IMR-90 (cell line): ENCODE measurements at regions not wholly inside any gene's neighbourhood (a gene's known extent, or its start where the extent isn't known, plus 50 kb on each side); places are given as distances from the start of the nearest gene placed in this dataset.

Source experiments
- BHLHE40 ChIP-seq: fragments of 150-350 bp; IDR thresholded peaks from 2 replicates; pipeline ENCODE4 v1.6.1; 2016; ENCODE audit warnings: mild to moderate bottlenecking, low read depth, low read length
- FOS ChIP-seq: fragments of 150-350 bp; IDR thresholded peaks from 2 replicates; pipeline ENCODE4 v1.6.1; 2016; ENCODE audit warnings: low read depth, low read length
- MAFK ChIP-seq: IDR thresholded peaks from 2 replicates; pipeline ENCODE4 v1.6.1; 2012; ENCODE audit warnings: low read depth, low read length, improper control_type of control experiment
- MAZ ChIP-seq: IDR thresholded peaks from 2 replicates; pipeline ENCODE4 v1.6.1; 2012; ENCODE audit warnings: low read depth, mild to moderate bottlenecking, low read length, improper control_type of control experiment, moderate library complexity, borderline replicate concordance
- MXI1 ChIP-seq: IDR thresholded peaks from 2 replicates; pipeline ENCODE4 v1.6.1; 2012; ENCODE audit warnings: low read depth, mild to moderate bottlenecking, low read length, moderate library complexity, borderline replicate concordance
- NFE2L2 ChIP-seq: fragments of 150-350 bp; IDR thresholded peaks from 2 replicates; pipeline ENCODE4 v1.6.1; 2016; ENCODE audit warnings: low read depth, mild to moderate bottlenecking, low read length
- POLR2A ChIP-seq: IDR thresholded peaks from 2 replicates; pipeline ENCODE4 v1.6.1; 2012; ENCODE audit warnings: mild to moderate bottlenecking, low read depth, low read length
- RAD21 ChIP-seq: IDR thresholded peaks from 2 replicates; pipeline ENCODE4 v1.6.1; 2012; ENCODE audit warnings: low read length, improper control_type of control experiment
- RCOR1 ChIP-seq: IDR thresholded peaks from 2 replicates; pipeline ENCODE4 v1.6.1; 2012; ENCODE audit warnings: mild to moderate bottlenecking, low read length, improper control_type of control experiment; ENCODE audit not compliant: insufficient replicate concordance
- SMC3 ChIP-seq: fragments of 150-350 bp; IDR thresholded peaks from 2 replicates; pipeline ENCODE4 v1.6.1; 2016; ENCODE audit warnings: low read depth, mild to moderate bottlenecking, antibody characterized with exemption, low read length, moderate library complexity
- TF ChIP-seq, protein P1 (sequence below): conservative IDR thresholded peaks from 2 replicates; pipeline ENCODE4 v1.5.1; 2012; ENCODE audit warnings: mild to moderate bottlenecking, low read depth, low read length, improper control_type of control experiment
- TF ChIP-seq, protein P2 (sequence below): fragments of 150-350 bp; IDR thresholded peaks from 2 replicates; pipeline ENCODE4 v1.6.1; 2017; ENCODE audit warnings: mild to moderate bottlenecking, antibody characterized with exemption, low read length, low read depth
- TF ChIP-seq, protein P3 (sequence below): fragments of 150-350 bp; IDR thresholded peaks from 2 replicates; pipeline ENCODE4 v1.6.1; 2016; ENCODE audit warnings: low read depth, mild to moderate bottlenecking, low read length, moderate library complexity, borderline replicate concordance

DNA sequence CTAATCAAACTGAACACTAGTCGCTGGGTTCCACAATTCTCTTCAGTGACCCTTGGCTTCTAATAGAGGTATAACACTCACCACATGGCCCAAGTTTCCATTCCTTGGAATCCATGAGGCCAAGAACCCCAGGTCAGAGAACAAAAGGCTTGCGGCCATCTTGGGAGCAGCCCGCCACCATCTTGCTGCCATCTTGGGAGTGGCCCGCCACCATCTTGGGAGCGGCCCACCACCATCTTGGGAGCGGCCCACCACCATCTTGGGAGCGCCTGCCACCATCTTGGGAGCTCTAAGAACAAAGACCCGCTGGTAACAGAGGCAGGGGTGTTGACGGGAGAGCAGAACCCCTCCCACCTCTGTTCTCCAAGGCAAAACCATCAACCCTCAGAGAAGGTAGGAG lies 493.4 kb downstream of the MATN1 start:
- TF ChIP-seq POLR2A (no peak), NFE2L2 (no peak), RAD21 (no peak), BHLHE40 (no peak), SMC3 (no peak), MAZ (no peak), MXI1 (no peak), MAFK (no peak), RCOR1 (no peak), FOS (no peak)
- TF ChIP-seq, protein P1, sequence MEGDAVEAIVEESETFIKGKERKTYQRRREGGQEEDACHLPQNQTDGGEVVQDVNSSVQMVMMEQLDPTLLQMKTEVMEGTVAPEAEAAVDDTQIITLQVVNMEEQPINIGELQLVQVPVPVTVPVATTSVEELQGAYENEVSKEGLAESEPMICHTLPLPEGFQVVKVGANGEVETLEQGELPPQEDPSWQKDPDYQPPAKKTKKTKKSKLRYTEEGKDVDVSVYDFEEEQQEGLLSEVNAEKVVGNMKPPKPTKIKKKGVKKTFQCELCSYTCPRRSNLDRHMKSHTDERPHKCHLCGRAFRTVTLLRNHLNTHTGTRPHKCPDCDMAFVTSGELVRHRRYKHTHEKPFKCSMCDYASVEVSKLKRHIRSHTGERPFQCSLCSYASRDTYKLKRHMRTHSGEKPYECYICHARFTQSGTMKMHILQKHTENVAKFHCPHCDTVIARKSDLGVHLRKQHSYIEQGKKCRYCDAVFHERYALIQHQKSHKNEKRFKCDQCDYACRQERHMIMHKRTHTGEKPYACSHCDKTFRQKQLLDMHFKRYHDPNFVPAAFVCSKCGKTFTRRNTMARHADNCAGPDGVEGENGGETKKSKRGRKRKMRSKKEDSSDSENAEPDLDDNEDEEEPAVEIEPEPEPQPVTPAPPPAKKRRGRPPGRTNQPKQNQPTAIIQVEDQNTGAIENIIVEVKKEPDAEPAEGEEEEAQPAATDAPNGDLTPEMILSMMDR, result no peak
- TF ChIP-seq, protein P2, sequence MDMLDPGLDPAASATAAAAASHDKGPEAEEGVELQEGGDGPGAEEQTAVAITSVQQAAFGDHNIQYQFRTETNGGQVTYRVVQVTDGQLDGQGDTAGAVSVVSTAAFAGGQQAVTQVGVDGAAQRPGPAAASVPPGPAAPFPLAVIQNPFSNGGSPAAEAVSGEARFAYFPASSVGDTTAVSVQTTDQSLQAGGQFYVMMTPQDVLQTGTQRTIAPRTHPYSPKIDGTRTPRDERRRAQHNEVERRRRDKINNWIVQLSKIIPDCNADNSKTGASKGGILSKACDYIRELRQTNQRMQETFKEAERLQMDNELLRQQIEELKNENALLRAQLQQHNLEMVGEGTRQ, result no peak
- TF ChIP-seq, protein P3, sequence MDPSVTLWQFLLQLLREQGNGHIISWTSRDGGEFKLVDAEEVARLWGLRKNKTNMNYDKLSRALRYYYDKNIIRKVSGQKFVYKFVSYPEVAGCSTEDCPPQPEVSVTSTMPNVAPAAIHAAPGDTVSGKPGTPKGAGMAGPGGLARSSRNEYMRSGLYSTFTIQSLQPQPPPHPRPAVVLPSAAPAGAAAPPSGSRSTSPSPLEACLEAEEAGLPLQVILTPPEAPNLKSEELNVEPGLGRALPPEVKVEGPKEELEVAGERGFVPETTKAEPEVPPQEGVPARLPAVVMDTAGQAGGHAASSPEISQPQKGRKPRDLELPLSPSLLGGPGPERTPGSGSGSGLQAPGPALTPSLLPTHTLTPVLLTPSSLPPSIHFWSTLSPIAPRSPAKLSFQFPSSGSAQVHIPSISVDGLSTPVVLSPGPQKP, result no peak
